ENCODE measurements at regions not wholly inside any gene's neighbourhood (a gene's known extent, or its start where the extent isn't known, plus 50 kb on each side); places are given as distances from the start of the nearest gene placed in this dataset.

DNA sequence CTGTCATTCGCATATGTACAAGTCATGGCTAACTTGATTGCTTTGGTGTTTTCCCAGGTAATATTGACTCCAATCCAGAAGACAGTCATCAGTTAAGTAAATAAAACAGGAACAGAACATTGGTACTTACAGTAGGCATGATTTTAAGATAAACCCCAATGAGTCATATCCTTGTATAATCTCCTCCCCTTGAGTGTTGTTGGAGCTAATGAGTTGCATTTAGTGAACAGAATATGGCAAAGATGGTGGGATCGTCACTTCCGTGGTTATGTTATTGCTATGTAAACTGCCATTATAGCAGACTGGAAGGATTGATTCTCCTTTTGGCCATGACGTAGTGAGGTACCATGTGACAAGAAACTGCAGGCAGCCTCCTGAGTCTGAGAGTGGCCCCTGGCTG, 102.2 kb downstream of the TMX1 start:
- TF ChIP-seq, protein P1, sequence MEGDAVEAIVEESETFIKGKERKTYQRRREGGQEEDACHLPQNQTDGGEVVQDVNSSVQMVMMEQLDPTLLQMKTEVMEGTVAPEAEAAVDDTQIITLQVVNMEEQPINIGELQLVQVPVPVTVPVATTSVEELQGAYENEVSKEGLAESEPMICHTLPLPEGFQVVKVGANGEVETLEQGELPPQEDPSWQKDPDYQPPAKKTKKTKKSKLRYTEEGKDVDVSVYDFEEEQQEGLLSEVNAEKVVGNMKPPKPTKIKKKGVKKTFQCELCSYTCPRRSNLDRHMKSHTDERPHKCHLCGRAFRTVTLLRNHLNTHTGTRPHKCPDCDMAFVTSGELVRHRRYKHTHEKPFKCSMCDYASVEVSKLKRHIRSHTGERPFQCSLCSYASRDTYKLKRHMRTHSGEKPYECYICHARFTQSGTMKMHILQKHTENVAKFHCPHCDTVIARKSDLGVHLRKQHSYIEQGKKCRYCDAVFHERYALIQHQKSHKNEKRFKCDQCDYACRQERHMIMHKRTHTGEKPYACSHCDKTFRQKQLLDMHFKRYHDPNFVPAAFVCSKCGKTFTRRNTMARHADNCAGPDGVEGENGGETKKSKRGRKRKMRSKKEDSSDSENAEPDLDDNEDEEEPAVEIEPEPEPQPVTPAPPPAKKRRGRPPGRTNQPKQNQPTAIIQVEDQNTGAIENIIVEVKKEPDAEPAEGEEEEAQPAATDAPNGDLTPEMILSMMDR (IDR thresholded peaks at IDR 0.05) = no peak
- TF ChIP-seq POLR2A (IDR thresholded peaks at IDR 0.05) = no peak

All from heart left ventricle (tissue), 13 donors.